MM.1S (cell line): ENCODE measurements at regions not wholly inside any gene's neighbourhood (a gene's known extent, or its start where the extent isn't known, plus 50 kb on each side); places are given as distances from the start of the nearest gene placed in this dataset.
"Not testable (repeated sequence)": the region's sequence is repeated elsewhere in the genome, so short reads cannot be mapped to it uniquely, and the experiment has no call there.

Experiments used
- DNase-seq: peaks from one replicate; pipeline ENCODE4 v3.0.0-alpha.2; 2015
- H2AFZ ChIP-seq: fragments of 300-600 bp; sonication (generic); 2 replicates; pipeline ENCODE4 v1.6.0; 2016; ENCODE audit warnings: antibody characterized with exemption, low read length
- H3F3A ChIP-seq: fragments of 300-600 bp; sonication (generic); 2 replicates; pipeline ENCODE4 v1.6.1; 2016; ENCODE audit warnings: mild to moderate bottlenecking, antibody characterized with exemption, low read length, moderate library complexity, mixed read lengths; ENCODE audit not compliant: insufficient read depth
- H3K27ac ChIP-seq: fragments of 300-600 bp; sonication (generic); 2 replicates; pipeline ENCODE4 v1.5.1; 2016; ENCODE audit warnings: mild to moderate bottlenecking, low read length
- H3K27me3 ChIP-seq: fragments of 300-600 bp; sonication (generic); replicated peaks from 2 replicates; pipeline ENCODE4 v1.6.0; 2016; ENCODE audit warnings: low read length; ENCODE audit not compliant: insufficient read depth
- H3K36me3 ChIP-seq: fragments of 300-600 bp; sonication (generic); replicated peaks from 2 replicates; pipeline ENCODE4 v1.6.1; 2016; ENCODE audit warnings: mild to moderate bottlenecking, low read length, mixed read lengths; ENCODE audit not compliant: insufficient read depth
- H3K4me1 ChIP-seq: fragments of 300-600 bp; sonication (generic); 2 replicates; pipeline ENCODE4 v1.6.1; 2016; ENCODE audit warnings: low read length, mixed read lengths
- H3K4me2 ChIP-seq: fragments of 300-600 bp; sonication (generic); 2 replicates; pipeline ENCODE4 v1.6.0; 2016; ENCODE audit warnings: low read depth, low read length
- H3K4me3 ChIP-seq: fragments of 300-600 bp; sonication (generic); 2 replicates; pipeline ENCODE4 v1.5.1; 2016; ENCODE audit warnings: low read length, mixed read lengths
- H3K79me2 ChIP-seq: fragments of 300-600 bp; sonication (generic); 2 replicates; pipeline ENCODE4 v1.6.1; 2016; ENCODE audit warnings: mixed run types, low read length, mixed read lengths
- H3K9ac ChIP-seq: fragments of 300-600 bp; sonication (generic); 2 replicates; pipeline ENCODE4 v1.6.1; 2016; ENCODE audit warnings: low read length, mixed read lengths
- H3K9me2 ChIP-seq: fragments of 300-600 bp; sonication (generic); replicated peaks from 2 replicates; pipeline ENCODE4 v1.6.1; 2016; ENCODE audit warnings: mild to moderate bottlenecking, low read length, mixed read lengths; ENCODE audit not compliant: insufficient read depth
- H3K9me3 ChIP-seq: fragments of 300-600 bp; sonication (generic); replicated peaks from 2 replicates; pipeline ENCODE4 v1.6.1; 2016; ENCODE audit warnings: mild to moderate bottlenecking, low read length, mixed read lengths; ENCODE audit not compliant: insufficient read depth
- H4K20me1 ChIP-seq: fragments of 300-600 bp; sonication (generic); 2 replicates; pipeline ENCODE4 v1.6.1; 2016; ENCODE audit warnings: mild to moderate bottlenecking, low read length, moderate library complexity, mixed read lengths; ENCODE audit not compliant: insufficient read depth
- EZH2 ChIP-seq: fragments of 300-600 bp; sonication (generic); optimal IDR thresholded peaks from 2 replicates; pipeline ENCODE3; 2017; ENCODE audit warnings: low read depth, mild to moderate bottlenecking, antibody characterized with exemption, low read length, mixed read lengths
- EZH2phosphoT487 ChIP-seq: fragments of 300-600 bp; sonication (generic); IDR thresholded peaks from 2 replicates; pipeline ENCODE4 v1.6.1; 2018; ENCODE audit warnings: antibody characterized with exemption, low read length
- TF ChIP-seq, protein P1 (sequence below): fragments of 300-600 bp; sonication (generic); IDR thresholded peaks from 2 replicates; pipeline ENCODE4 v1.5.1; 2016; ENCODE audit warnings: antibody characterized with exemption, low read length, mixed read lengths

DNA sequence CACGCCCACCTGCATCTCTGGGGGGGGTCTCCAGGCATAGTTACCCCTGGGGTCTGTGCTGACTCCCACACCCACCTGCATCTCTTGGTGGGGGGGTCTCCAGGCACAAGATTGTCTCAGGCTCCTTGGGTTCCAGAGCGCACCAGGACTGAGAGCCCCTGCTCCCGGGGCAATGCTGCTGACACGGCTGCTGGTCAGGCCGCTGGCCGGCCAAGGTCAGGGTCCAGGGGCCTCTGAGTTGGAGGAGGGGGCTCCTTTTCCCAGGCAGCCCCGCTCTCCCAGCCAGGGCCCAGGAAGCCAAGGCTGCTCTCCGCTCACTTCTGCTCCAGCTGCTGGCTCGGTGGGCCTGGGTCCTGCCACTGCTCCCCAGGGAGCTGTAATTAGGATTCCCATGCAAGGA, 77.3 kb upstream of the SFSWAP start:
- H3K27me3 ChIP-seq, H2AFZ ChIP-seq, DNase-seq, H3K4me3 ChIP-seq, H3K79me2 ChIP-seq, H3K4me2 ChIP-seq, H3F3A ChIP-seq, H3K4me1 ChIP-seq, H4K20me1 ChIP-seq, H3K9ac ChIP-seq, H3K9me2 ChIP-seq, H3K27ac ChIP-seq, H3K9me3 ChIP-seq, H3K36me3 ChIP-seq: not testable (repeated sequence)

DNA sequence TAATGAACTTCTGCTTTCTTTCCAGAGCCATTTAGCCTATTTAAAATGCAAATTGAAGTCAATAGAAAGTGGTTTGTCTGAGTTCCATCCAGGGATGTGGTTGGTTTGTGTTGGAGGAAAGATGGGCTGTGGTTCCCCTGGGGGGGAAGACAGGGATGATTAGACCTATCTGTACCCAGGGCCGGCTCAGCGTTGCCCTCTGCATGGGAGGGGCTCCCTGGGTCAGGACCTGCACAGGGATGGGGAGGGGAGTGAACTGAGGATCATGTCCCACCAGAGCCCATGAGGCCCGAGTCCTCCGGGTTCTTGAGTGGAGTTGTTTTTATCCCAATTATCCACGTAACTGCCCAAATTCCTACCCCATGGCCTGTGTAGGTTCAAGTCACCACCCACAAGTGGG, 76.9 kb upstream of the SFSWAP start:
- Histone ChIP-seq H3K36me3 (no peaks in the 10 kb centered on the region), H3K4me1 (no peaks in the 10 kb centered on the region), H3K27ac (no peak overlapping the region), H3K79me2 (no peaks in the 10 kb centered on the region), H3K9me2 (no peaks in the 10 kb centered on the region), H3K9ac (no peak overlapping the region), H2AFZ (no peak overlapping the region), H3K27me3 (no peaks in the 10 kb centered on the region; the same call in 1 of the 2 replicates), H3K9me3 (no peaks in the 10 kb centered on the region), H3K4me2 (no peak overlapping the region), H3K4me3 (no peak overlapping the region), H4K20me1 (no peaks in the 10 kb centered on the region), H3F3A (no peaks in the 10 kb centered on the region)
- TF ChIP-seq EZH2phosphoT487 (no peak), EZH2 (no peak)
- TF ChIP-seq, protein P1, sequence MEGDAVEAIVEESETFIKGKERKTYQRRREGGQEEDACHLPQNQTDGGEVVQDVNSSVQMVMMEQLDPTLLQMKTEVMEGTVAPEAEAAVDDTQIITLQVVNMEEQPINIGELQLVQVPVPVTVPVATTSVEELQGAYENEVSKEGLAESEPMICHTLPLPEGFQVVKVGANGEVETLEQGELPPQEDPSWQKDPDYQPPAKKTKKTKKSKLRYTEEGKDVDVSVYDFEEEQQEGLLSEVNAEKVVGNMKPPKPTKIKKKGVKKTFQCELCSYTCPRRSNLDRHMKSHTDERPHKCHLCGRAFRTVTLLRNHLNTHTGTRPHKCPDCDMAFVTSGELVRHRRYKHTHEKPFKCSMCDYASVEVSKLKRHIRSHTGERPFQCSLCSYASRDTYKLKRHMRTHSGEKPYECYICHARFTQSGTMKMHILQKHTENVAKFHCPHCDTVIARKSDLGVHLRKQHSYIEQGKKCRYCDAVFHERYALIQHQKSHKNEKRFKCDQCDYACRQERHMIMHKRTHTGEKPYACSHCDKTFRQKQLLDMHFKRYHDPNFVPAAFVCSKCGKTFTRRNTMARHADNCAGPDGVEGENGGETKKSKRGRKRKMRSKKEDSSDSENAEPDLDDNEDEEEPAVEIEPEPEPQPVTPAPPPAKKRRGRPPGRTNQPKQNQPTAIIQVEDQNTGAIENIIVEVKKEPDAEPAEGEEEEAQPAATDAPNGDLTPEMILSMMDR, result no peak
- no peak for DNase-seq

DNA sequence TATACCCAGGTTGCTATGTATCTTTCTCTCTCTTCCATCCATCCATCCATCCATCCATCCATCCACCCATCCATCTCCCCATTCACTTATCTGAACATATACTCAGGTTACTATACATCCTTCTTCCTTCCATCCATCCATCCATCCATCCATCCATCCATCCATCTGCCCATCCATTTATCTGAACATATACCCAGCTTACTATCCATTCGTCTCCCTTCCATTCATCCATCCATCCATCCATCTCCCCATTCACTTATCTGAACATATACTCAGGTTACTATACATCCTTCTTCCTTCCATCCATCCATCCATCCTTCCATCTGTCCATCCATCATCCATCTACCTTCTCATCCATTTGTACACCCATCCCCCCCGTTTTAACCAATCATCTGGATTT, 75.9 kb upstream of the SFSWAP start:
- H3K36me3 ChIP-seq, H3K9ac ChIP-seq, H3K4me2 ChIP-seq, H3K9me2 ChIP-seq, H3F3A ChIP-seq, H4K20me1 ChIP-seq, H2AFZ ChIP-seq, H3K27me3 ChIP-seq, H3K4me3 ChIP-seq, DNase-seq, H3K79me2 ChIP-seq, H3K9me3 ChIP-seq, H3K27ac ChIP-seq, H3K4me1 ChIP-seq: not testable (repeated sequence)

DNA sequence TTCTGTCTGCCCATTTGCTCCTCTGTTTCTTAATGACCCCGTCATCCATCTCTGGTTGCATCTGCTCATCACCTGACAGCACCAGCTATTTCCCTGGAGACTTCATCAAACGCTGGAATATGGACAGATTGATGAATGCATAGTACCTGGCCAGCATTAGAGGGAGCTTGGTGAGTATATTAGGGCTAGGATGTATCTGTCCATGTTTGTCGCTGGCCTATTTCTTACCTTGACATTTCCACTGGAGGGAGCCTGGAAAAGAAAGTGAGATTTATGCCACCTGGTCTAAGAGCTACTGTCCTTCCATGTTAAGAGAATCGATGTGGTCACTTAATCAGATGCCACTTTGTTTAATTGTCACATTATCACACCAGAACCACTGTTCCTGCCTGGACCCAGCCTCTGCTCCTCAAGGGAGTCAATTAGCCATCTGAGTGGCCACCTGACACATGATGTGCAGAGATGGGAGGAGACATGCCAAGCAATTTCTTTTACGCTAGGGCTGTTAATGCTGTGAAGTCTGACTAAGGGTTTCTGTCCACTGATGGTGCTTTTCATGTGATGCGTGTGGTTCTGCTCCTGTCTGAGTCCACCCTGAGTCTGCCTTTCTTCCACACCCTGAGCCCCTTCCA, 75.3 kb upstream of the SFSWAP start:
- no peak overlapping the region for H2AFZ ChIP-seq
- no peaks in the 10 kb centered on the region for H4K20me1 ChIP-seq
- TF ChIP-seq, protein P1, result no peak
- no peak for TF ChIP-seq EZH2phosphoT487
- no peak for TF ChIP-seq EZH2
- H3K9me3 ChIP-seq, result no peaks in the 10 kb centered on the region
- H3K4me3 ChIP-seq, result no peak overlapping the region
- H3K27ac ChIP-seq, result no peak overlapping the region
- no peak overlapping the region for H3K9ac ChIP-seq
- H3F3A ChIP-seq, result no peaks in the 10 kb centered on the region
- H3K27me3 ChIP-seq, result no peaks in the 10 kb centered on the region; the same call in 1 of the 2 replicates
- no peaks in the 10 kb centered on the region for H3K36me3 ChIP-seq
- H3K4me1 ChIP-seq, result no peaks in the 10 kb centered on the region
- no peaks in the 10 kb centered on the region for H3K9me2 ChIP-seq
- DNase-seq, result no peak
- no peak overlapping the region for H3K4me2 ChIP-seq
- H3K79me2 ChIP-seq, result no peaks in the 10 kb centered on the region
